MM.1S (cell line): ENCODE measurements at regions not wholly inside any gene's neighbourhood (a gene's known extent, or its start where the extent isn't known, plus 50 kb on each side); places are given as distances from the start of the nearest gene placed in this dataset.

Source experiments
- DNase-seq: peaks from one replicate; pipeline ENCODE4 v3.0.0-alpha.2; 2015
- H2AFZ ChIP-seq: fragments of 300-600 bp; sonication (generic); 2 replicates; pipeline ENCODE4 v1.6.0; 2016; ENCODE audit warnings: antibody characterized with exemption, low read length
- H3F3A ChIP-seq: fragments of 300-600 bp; sonication (generic); 2 replicates; pipeline ENCODE4 v1.6.1; 2016; ENCODE audit warnings: mild to moderate bottlenecking, antibody characterized with exemption, low read length, moderate library complexity, mixed read lengths; ENCODE audit not compliant: insufficient read depth
- H3K27ac ChIP-seq: fragments of 300-600 bp; sonication (generic); 2 replicates; pipeline ENCODE4 v1.5.1; 2016; ENCODE audit warnings: mild to moderate bottlenecking, low read length
- H3K27me3 ChIP-seq: fragments of 300-600 bp; sonication (generic); replicated peaks from 2 replicates; pipeline ENCODE4 v1.6.0; 2016; ENCODE audit warnings: low read length; ENCODE audit not compliant: insufficient read depth
- H3K36me3 ChIP-seq: fragments of 300-600 bp; sonication (generic); replicated peaks from 2 replicates; pipeline ENCODE4 v1.6.1; 2016; ENCODE audit warnings: mild to moderate bottlenecking, low read length, mixed read lengths; ENCODE audit not compliant: insufficient read depth
- H3K4me1 ChIP-seq: fragments of 300-600 bp; sonication (generic); 2 replicates; pipeline ENCODE4 v1.6.1; 2016; ENCODE audit warnings: low read length, mixed read lengths
- H3K4me2 ChIP-seq: fragments of 300-600 bp; sonication (generic); 2 replicates; pipeline ENCODE4 v1.6.0; 2016; ENCODE audit warnings: low read depth, low read length
- H3K4me3 ChIP-seq: fragments of 300-600 bp; sonication (generic); 2 replicates; pipeline ENCODE4 v1.5.1; 2016; ENCODE audit warnings: low read length, mixed read lengths
- H3K79me2 ChIP-seq: fragments of 300-600 bp; sonication (generic); 2 replicates; pipeline ENCODE4 v1.6.1; 2016; ENCODE audit warnings: mixed run types, low read length, mixed read lengths
- H3K9ac ChIP-seq: fragments of 300-600 bp; sonication (generic); 2 replicates; pipeline ENCODE4 v1.6.1; 2016; ENCODE audit warnings: low read length, mixed read lengths
- H3K9me2 ChIP-seq: fragments of 300-600 bp; sonication (generic); replicated peaks from 2 replicates; pipeline ENCODE4 v1.6.1; 2016; ENCODE audit warnings: mild to moderate bottlenecking, low read length, mixed read lengths; ENCODE audit not compliant: insufficient read depth
- H3K9me3 ChIP-seq: fragments of 300-600 bp; sonication (generic); replicated peaks from 2 replicates; pipeline ENCODE4 v1.6.1; 2016; ENCODE audit warnings: mild to moderate bottlenecking, low read length, mixed read lengths; ENCODE audit not compliant: insufficient read depth
- H4K20me1 ChIP-seq: fragments of 300-600 bp; sonication (generic); 2 replicates; pipeline ENCODE4 v1.6.1; 2016; ENCODE audit warnings: mild to moderate bottlenecking, low read length, moderate library complexity, mixed read lengths; ENCODE audit not compliant: insufficient read depth
- CTCF ChIP-seq: fragments of 300-600 bp; sonication (generic); IDR thresholded peaks from 2 replicates; pipeline ENCODE4 v1.5.1; 2016; ENCODE audit warnings: antibody characterized with exemption, low read length, mixed read lengths
- EZH2 ChIP-seq: fragments of 300-600 bp; sonication (generic); optimal IDR thresholded peaks from 2 replicates; pipeline ENCODE3; 2017; ENCODE audit warnings: low read depth, mild to moderate bottlenecking, antibody characterized with exemption, low read length, mixed read lengths
- EZH2phosphoT487 ChIP-seq: fragments of 300-600 bp; sonication (generic); IDR thresholded peaks from 2 replicates; pipeline ENCODE4 v1.6.1; 2018; ENCODE audit warnings: antibody characterized with exemption, low read length

GRCh38 chr2:118586312-118586711, 261.1 kb downstream of the EN1 start:
- H3K4me1 ChIP-seq, result no peaks in the 10 kb centered on the region
- no peaks in the 10 kb centered on the region for H4K20me1 ChIP-seq
- H3K9me2 ChIP-seq, result no peaks in the 10 kb centered on the region
- no peaks in the 10 kb centered on the region for H3K9me3 ChIP-seq
- no peak overlapping the region for H3K9ac ChIP-seq
- no peaks in the 10 kb centered on the region for H3F3A ChIP-seq
- H3K4me2 ChIP-seq, result no peak overlapping the region
- no peak overlapping the region for H2AFZ ChIP-seq
- no peaks in the 10 kb centered on the region for H3K27me3 ChIP-seq
- H3K79me2 ChIP-seq, result no peaks in the 10 kb centered on the region
- no peak overlapping the region for H3K4me3 ChIP-seq
- no peak overlapping the region for H3K27ac ChIP-seq
- no peaks in the 10 kb centered on the region for H3K36me3 ChIP-seq
- DNase-seq, result no peak
- TF ChIP-seq CTCF (no peak), EZH2phosphoT487 (no peak), EZH2 (no peak)

- no peak for DNase-seq
- Histone ChIP-seq H3K4me1 (no peaks in the 10 kb centered on the region), H3K4me3 (no peak overlapping the region), H3K9me2 (no peaks in the 10 kb centered on the region), H3K9ac (no peak overlapping the region), H4K20me1 (no peaks in the 10 kb centered on the region), H3K36me3 (no peaks in the 10 kb centered on the region), H3K27me3 (no peaks in the 10 kb centered on the region), H3K9me3 (no peaks in the 10 kb centered on the region), H3K79me2 (no peaks in the 10 kb centered on the region), H3F3A (no peaks in the 10 kb centered on the region), H2AFZ (no peak overlapping the region), H3K4me2 (no peak overlapping the region), H3K27ac (no peak overlapping the region)
- no peak for TF ChIP-seq CTCF
- TF ChIP-seq EZH2, result no peak
- TF ChIP-seq EZH2phosphoT487, result no peak
These were observed 262.6 kb downstream of the EN1 start for GRCh38 chr2:118584877-118585276.

- Histone ChIP-seq H3K27ac (no peak overlapping the region), H3F3A (no peaks in the 10 kb centered on the region), H3K9me3 (no peaks in the 10 kb centered on the region), H3K4me2 (no peak overlapping the region), H2AFZ (no peak overlapping the region), H3K27me3 (no peaks in the 10 kb centered on the region), H3K36me3 (no peaks in the 10 kb centered on the region), H3K9ac (no peak overlapping the region), H3K9me2 (no peaks in the 10 kb centered on the region), H3K4me3 (no peak overlapping the region), H3K4me1 (no peaks in the 10 kb centered on the region), H4K20me1 (no peaks in the 10 kb centered on the region), H3K79me2 (no peaks in the 10 kb centered on the region)
- TF ChIP-seq CTCF, result no peak
- no peak for TF ChIP-seq EZH2
- TF ChIP-seq EZH2phosphoT487, result no peak
- no peak for DNase-seq
These were observed 263.2 kb downstream of the EN1 start for GRCh38 chr2:118584062-118584749.
